ENCODE measurements at regions not wholly inside any gene's neighbourhood (a gene's known extent, or its start where the extent isn't known, plus 50 kb on each side); places are given as distances from the start of the nearest gene placed in this dataset.
"Not testable (repeated sequence)": the region's sequence is repeated elsewhere in the genome, so short reads cannot be mapped to it uniquely, and the experiment has no call there.

GRCh38 chrX:104360774-104361173 is 106.0 kb upstream of the ESX1 start:
- not testable (repeated sequence) for H3K23ac ChIP-seq (ENCODE audit: low read depth, low read length, poor library complexity); H4K91ac ChIP-seq (ENCODE audit: low read depth, low read length, poor library complexity); H3K4me2 ChIP-seq (ENCODE audit: insufficient read depth, low read length, poor library complexity, severe bottlenecking); H3K4me3 ChIP-seq (ENCODE audit: low read length in 2 of 2); H3K27ac ChIP-seq (replicated peaks; ENCODE audit: low read length); H2BK120ac ChIP-seq (ENCODE audit: low read depth, low read length); H3K18ac ChIP-seq (ENCODE audit: low read length); H2BK15ac ChIP-seq (ENCODE audit: low read length); H3K79me1 ChIP-seq (ENCODE audit: low read depth, low read length); H3K36me3 ChIP-seq (replicated peaks in 1 of 2; ENCODE audit: control insufficient read depth in 2 of 2, insufficient read depth in 2 of 2, low read length in 2 of 2); DNase-seq (ENCODE audit: low spot score); H3K4ac ChIP-seq (ENCODE audit: low read length); H3K27me3 ChIP-seq (ENCODE audit: control insufficient read depth in 3 of 3, insufficient read depth in 3 of 3, low read depth in 1 of 3, low read length in 3 of 3); H4K8ac ChIP-seq (ENCODE audit: low read depth, low read length); H3K9ac ChIP-seq (ENCODE audit: low read depth, low read length, poor library complexity); H3K4me1 ChIP-seq (ENCODE audit: control insufficient read depth in 2 of 2, insufficient read depth in 1 of 2, low read depth in 1 of 2, low read length in 2 of 2); H3K9me3 ChIP-seq (replicated peaks in 1 of 2; ENCODE audit: control insufficient read depth in 2 of 2, insufficient read depth in 1 of 2, low read depth in 1 of 2, low read length in 2 of 2); H2AFZ ChIP-seq (ENCODE audit: low read length); H3K14ac ChIP-seq (ENCODE audit: low read length); H2BK5ac ChIP-seq (ENCODE audit: low read length); H2BK12ac ChIP-seq (ENCODE audit: low read length); H2AK5ac ChIP-seq (ENCODE audit: low read depth, low read length)
- WGBS, 2 donors (ENCODE audit: extremely low coverage in 2 of 2, insufficient read length in 2 of 2, insufficient replicate concordance in 1 of 2) = no CpG with 5 or more reads among the region's 2 CpGs

DNA sequence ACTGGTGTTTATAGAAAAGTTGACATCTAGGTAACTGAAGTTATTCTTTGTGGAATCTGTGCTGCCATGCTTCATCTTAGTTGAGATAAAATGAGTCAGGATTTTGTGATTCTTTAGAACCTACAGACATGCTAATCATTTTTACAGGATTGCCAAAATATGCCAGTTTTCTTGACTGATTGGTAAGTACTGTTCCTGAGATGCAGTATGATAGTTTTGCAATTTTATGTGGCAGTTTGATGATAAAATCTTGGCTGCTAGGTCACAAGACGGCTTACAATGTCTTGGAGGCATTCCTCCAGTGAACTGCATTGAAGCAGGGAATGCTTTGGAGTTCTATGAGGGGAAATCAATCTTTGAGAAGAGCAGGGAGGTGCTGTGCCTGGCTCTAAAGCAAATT is 104.4 kb upstream of the ESX1 start:
- no peak overlapping the region for H3K4me3 ChIP-seq (ENCODE audit: low read length in 2 of 2)
- H2BK120ac ChIP-seq (ENCODE audit: low read depth, low read length) = no peak overlapping the region
- H3K9me3 ChIP-seq (replicated peaks in 1 of 2; ENCODE audit: control insufficient read depth in 2 of 2, insufficient read depth in 1 of 2, low read depth in 1 of 2, low read length in 2 of 2) = no peaks in the 10 kb centered on the region
- peaks cover 0 to 3% (median 0%) of the 10 kb centered on the region in 3 experiments for H3K27me3 ChIP-seq (ENCODE audit: control insufficient read depth in 3 of 3, insufficient read depth in 3 of 3, low read depth in 1 of 3, low read length in 3 of 3)
- H2AK5ac ChIP-seq (ENCODE audit: low read depth, low read length) = no peak overlapping the region
- H2BK5ac ChIP-seq (ENCODE audit: low read length) = no peak overlapping the region
- H2BK15ac ChIP-seq (ENCODE audit: low read length) = no peak overlapping the region
- H3K79me1 ChIP-seq (ENCODE audit: low read depth, low read length) = no peaks in the 10 kb centered on the region
- no peak overlapping the region for H4K8ac ChIP-seq (ENCODE audit: low read depth, low read length)
- H3K18ac ChIP-seq (ENCODE audit: low read length) = no peak overlapping the region
- no peaks in the 10 kb centered on the region for H3K36me3 ChIP-seq (replicated peaks in 1 of 2; ENCODE audit: control insufficient read depth in 2 of 2, insufficient read depth in 2 of 2, low read length in 2 of 2)
- no CpG with 5 or more reads among the region's 1 CpG for WGBS, 2 donors (ENCODE audit: extremely low coverage in 2 of 2, insufficient read length in 2 of 2, insufficient replicate concordance in 1 of 2)
- DNase-seq (ENCODE audit: low spot score) = no peak
- H3K4me2 ChIP-seq (ENCODE audit: insufficient read depth, low read length, poor library complexity, severe bottlenecking) = no peak overlapping the region
- no peak overlapping the region for H2BK12ac ChIP-seq (ENCODE audit: low read length)
- no peak overlapping the region for H3K14ac ChIP-seq (ENCODE audit: low read length)
- no peaks in the 10 kb centered on the region for H3K4me1 ChIP-seq (ENCODE audit: control insufficient read depth in 2 of 2, insufficient read depth in 1 of 2, low read depth in 1 of 2, low read length in 2 of 2)
- H3K9ac ChIP-seq (ENCODE audit: low read depth, low read length, poor library complexity) = no peak overlapping the region
- no peak overlapping the region for H3K27ac ChIP-seq (replicated peaks; ENCODE audit: low read length)
- no peak overlapping the region for H2AFZ ChIP-seq (ENCODE audit: low read length)
- no peak overlapping the region for H3K23ac ChIP-seq (ENCODE audit: low read depth, low read length, poor library complexity)
- no peak overlapping the region for H3K4ac ChIP-seq (ENCODE audit: low read length)
- no peak overlapping the region for H4K91ac ChIP-seq (ENCODE audit: low read depth, low read length, poor library complexity)

DNA sequence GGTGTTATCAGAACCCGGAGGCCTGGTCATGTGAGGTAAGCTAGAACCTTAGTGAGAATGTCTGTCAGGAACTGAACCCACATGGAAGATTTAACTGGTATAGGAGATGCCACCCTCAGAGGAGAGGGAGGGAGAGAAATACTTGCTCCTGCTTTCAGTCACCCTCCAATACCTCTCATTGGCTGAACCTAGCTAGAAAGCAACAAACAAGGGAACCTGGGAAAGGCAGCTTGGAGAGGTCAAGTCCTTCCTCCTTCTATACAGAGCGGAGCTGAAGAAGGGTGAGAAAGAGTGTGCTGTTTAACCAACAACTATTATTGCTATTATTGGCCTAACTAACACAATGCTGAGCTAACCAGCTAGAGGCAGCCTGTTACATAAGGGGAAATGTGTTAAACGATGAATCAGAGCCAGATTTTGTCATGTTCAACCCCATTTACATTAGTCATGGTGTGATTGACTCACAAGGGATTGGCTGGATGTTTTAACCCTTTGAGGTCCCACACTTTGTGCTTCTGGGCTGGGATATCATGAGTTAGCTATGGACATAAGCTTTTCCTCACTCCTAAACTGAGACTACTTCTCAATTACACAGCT is 96.5 kb upstream of the ESX1 start:
- H3K23ac ChIP-seq (ENCODE audit: low read depth, low read length, poor library complexity) = no peak overlapping the region
- no peak overlapping the region for H2AFZ ChIP-seq (ENCODE audit: low read length)
- no peak overlapping the region for H2BK120ac ChIP-seq (ENCODE audit: low read depth, low read length)
- no peaks in the 10 kb centered on the region for H3K79me1 ChIP-seq (ENCODE audit: low read depth, low read length)
- no peak overlapping the region for H2AK5ac ChIP-seq (ENCODE audit: low read depth, low read length)
- no peaks in the 10 kb centered on the region for H3K9me3 ChIP-seq (replicated peaks in 1 of 2; ENCODE audit: control insufficient read depth in 2 of 2, insufficient read depth in 1 of 2, low read depth in 1 of 2, low read length in 2 of 2)
- WGBS, 2 donors (ENCODE audit: extremely low coverage in 2 of 2, insufficient read length in 2 of 2, insufficient replicate concordance in 1 of 2) = no CpG with 5 or more reads among the region's 3 CpGs
- H3K14ac ChIP-seq (ENCODE audit: low read length) = no peak overlapping the region
- no peak overlapping the region for H3K4me3 ChIP-seq (ENCODE audit: low read length in 2 of 2)
- H4K91ac ChIP-seq (ENCODE audit: low read depth, low read length, poor library complexity) = no peak overlapping the region
- H3K27ac ChIP-seq (replicated peaks; ENCODE audit: low read length) = no peak overlapping the region
- no peak overlapping the region for H3K4me2 ChIP-seq (ENCODE audit: insufficient read depth, low read length, poor library complexity, severe bottlenecking)
- no peak overlapping the region for H2BK15ac ChIP-seq (ENCODE audit: low read length)
- H2BK5ac ChIP-seq (ENCODE audit: low read length) = no peak overlapping the region
- no peaks in the 10 kb centered on the region for H3K4me1 ChIP-seq (ENCODE audit: control insufficient read depth in 2 of 2, insufficient read depth in 1 of 2, low read depth in 1 of 2, low read length in 2 of 2)
- no peak overlapping the region for H3K4ac ChIP-seq (ENCODE audit: low read length)
- no peak overlapping the region for H3K9ac ChIP-seq (ENCODE audit: low read depth, low read length, poor library complexity)
- H3K36me3 ChIP-seq (replicated peaks in 1 of 2; ENCODE audit: control insufficient read depth in 2 of 2, insufficient read depth in 2 of 2, low read length in 2 of 2) = no peaks in the 10 kb centered on the region
- DNase-seq (ENCODE audit: low spot score) = no peak
- no peak overlapping the region for H3K18ac ChIP-seq (ENCODE audit: low read length)
- H4K8ac ChIP-seq (ENCODE audit: low read depth, low read length) = no peak overlapping the region
- peaks cover 0 to 5% (median 0%) of the 10 kb centered on the region in 3 experiments for H3K27me3 ChIP-seq (ENCODE audit: control insufficient read depth in 3 of 3, insufficient read depth in 3 of 3, low read depth in 1 of 3, low read length in 3 of 3)
- no peak overlapping the region for H2BK12ac ChIP-seq (ENCODE audit: low read length)

- Histone ChIP-seq H4K8ac (ENCODE audit: low read depth, low read length) (no peak overlapping the region), H2AK5ac (ENCODE audit: low read depth, low read length) (no peak overlapping the region), H3K79me1 (ENCODE audit: low read depth, low read length) (no peaks in the 10 kb centered on the region), H3K14ac (ENCODE audit: low read length) (no peak overlapping the region), H2BK15ac (ENCODE audit: low read length) (no peak overlapping the region), H3K9me3 (replicated peaks in 1 of 2; ENCODE audit: control insufficient read depth in 2 of 2, insufficient read depth in 1 of 2, low read depth in 1 of 2, low read length in 2 of 2) (no peaks in the 10 kb centered on the region), H3K27ac (replicated peaks; ENCODE audit: low read length) (no peak overlapping the region), H3K4me1 (ENCODE audit: control insufficient read depth in 2 of 2, insufficient read depth in 1 of 2, low read depth in 1 of 2, low read length in 2 of 2) (no peaks in the 10 kb centered on the region), H3K23ac (ENCODE audit: low read depth, low read length, poor library complexity) (no peak overlapping the region), H2BK120ac (ENCODE audit: low read depth, low read length) (no peak overlapping the region), H2AFZ (ENCODE audit: low read length) (no peak overlapping the region), H3K9ac (ENCODE audit: low read depth, low read length, poor library complexity) (no peak overlapping the region), H3K4ac (ENCODE audit: low read length) (no peak overlapping the region), H2BK12ac (ENCODE audit: low read length) (no peak overlapping the region), H3K18ac (ENCODE audit: low read length) (no peak overlapping the region), H4K91ac (ENCODE audit: low read depth, low read length, poor library complexity) (no peak overlapping the region), H3K4me3 (ENCODE audit: low read length in 2 of 2) (no peak overlapping the region), H2BK5ac (ENCODE audit: low read length) (no peak overlapping the region), H3K36me3 (replicated peaks in 1 of 2; ENCODE audit: control insufficient read depth in 2 of 2, insufficient read depth in 2 of 2, low read length in 2 of 2) (no peaks in the 10 kb centered on the region), H3K4me2 (ENCODE audit: insufficient read depth, low read length, poor library complexity, severe bottlenecking) (no peak overlapping the region), H3K27me3 (ENCODE audit: control insufficient read depth in 3 of 3, insufficient read depth in 3 of 3, low read depth in 1 of 3, low read length in 3 of 3) (peaks cover 0 to 2% (median 0%) of the 10 kb centered on the region in 3 experiments)
- WGBS, 2 donors (ENCODE audit: extremely low coverage in 2 of 2, insufficient read length in 2 of 2, insufficient replicate concordance in 1 of 2) = no CpG with 5 or more reads among the region's 4 CpGs
- no peak for DNase-seq (ENCODE audit: low spot score)
Measured at GRCh38 chrX:104347860-104348259, 93.1 kb upstream of the ESX1 start.

Measured in neuronal stem cell (in vitro differentiated cells).